Osteoblast (primary cell): ENCODE measurements at regions not wholly inside any gene's neighbourhood (a gene's known extent, or its start where the extent isn't known, plus 50 kb on each side); places are given as distances from the start of the nearest gene placed in this dataset.
"Not testable (repeated sequence)": the region's sequence is repeated elsewhere in the genome, so short reads cannot be mapped to it uniquely, and the experiment has no call there.

ENCODE experiments used
- DNase-seq: peaks from one replicate; pipeline ENCODE4 v3.0.0; 2011; ENCODE audit warnings: low spot score, mixed read lengths; ENCODE audit not compliant: insufficient read length; ENCODE audit errors: missing footprints
- H2AFZ ChIP-seq: 2 replicates; pipeline ENCODE4 v1.6.0; 2011; ENCODE audit warnings: mild to moderate bottlenecking, low read length
- H3K27ac ChIP-seq: 2 replicates; pipeline ENCODE4 v1.5.1; 2011; ENCODE audit warnings: mild to moderate bottlenecking, low read depth, low read length, moderate library complexity
- H3K27me3 ChIP-seq: 2 replicates; pipeline ENCODE4 v1.6.0; 2012; ENCODE audit warnings: mild to moderate bottlenecking, control low read depth, inconsistent platforms, low read length, moderate library complexity; ENCODE audit not compliant: insufficient read depth
- H3K36me3 ChIP-seq: 2 replicates; pipeline ENCODE4 v1.5.1; 2011; ENCODE audit warnings: mild to moderate bottlenecking, low read length, control low read depth, moderate library complexity; ENCODE audit not compliant: insufficient read depth
- H3K4me1 ChIP-seq: 2 replicates; pipeline ENCODE4 v1.5.1; 2011; ENCODE audit warnings: mild to moderate bottlenecking, low read length, control low read depth, moderate library complexity; ENCODE audit not compliant: insufficient read depth
- H3K4me2 ChIP-seq: 2 replicates; pipeline ENCODE4 v1.6.0; 2011; ENCODE audit warnings: mild to moderate bottlenecking, low read length; ENCODE audit not compliant: insufficient read depth
- H3K4me3 ChIP-seq: fragments of 200-600 bp; sonication (generic); 3 replicates; pipeline ENCODE4 v1.5.1; 2012; ENCODE audit warnings: mild to moderate bottlenecking, low read length, inconsistent platforms; ENCODE audit not compliant: insufficient read depth
- H3K79me2 ChIP-seq: 2 replicates; pipeline ENCODE4 v1.6.0; 2012; ENCODE audit warnings: mild to moderate bottlenecking, low read length, control low read depth, inconsistent platforms; ENCODE audit not compliant: insufficient read depth
- H3K9me3 ChIP-seq: 2 replicates; pipeline ENCODE4 v1.5.1; 2011; ENCODE audit warnings: low read depth, low read length, control low read depth
- H4K20me1 ChIP-seq: 2 replicates; pipeline ENCODE4 v1.6.0; 2012; ENCODE audit warnings: mild to moderate bottlenecking, low read length, control low read depth; ENCODE audit not compliant: insufficient read depth
- CTCF ChIP-seq: IDR thresholded peaks from 2 replicates; pipeline ENCODE4 v1.5.1; 2011; ENCODE audit warnings: mild to moderate bottlenecking, low read depth, low read length, moderate library complexity; ENCODE audit errors: extremely low read depth

GRCh38 chr2:51780353-51780752 is 748.4 kb upstream of the NRXN1 start:
- no peaks in the 10 kb centered on the region for H3K79me2 ChIP-seq
- no peak overlapping the region for H3K4me2 ChIP-seq
- H3K27ac ChIP-seq: no peak overlapping the region
- H4K20me1 ChIP-seq: no peaks in the 10 kb centered on the region
- no peaks in the 10 kb centered on the region for H3K4me1 ChIP-seq
- no peak overlapping the region for H2AFZ ChIP-seq
- DNase-seq: no peak
- no peaks in the 10 kb centered on the region for H3K9me3 ChIP-seq
- no peak for TF ChIP-seq CTCF
- no peaks in the 10 kb centered on the region for H3K36me3 ChIP-seq
- no peaks in the 10 kb centered on the region for H3K27me3 ChIP-seq
- no peak overlapping the region for H3K4me3 ChIP-seq

- not testable (repeated sequence) for H3K79me2 ChIP-seq, H3K9me3 ChIP-seq, H4K20me1 ChIP-seq, DNase-seq, H3K4me3 ChIP-seq, H3K36me3 ChIP-seq, H3K27ac ChIP-seq, H3K4me1 ChIP-seq, H3K27me3 ChIP-seq
- Histone ChIP-seq H2AFZ (peak overlapping the region; percentile 54), H3K4me2 (peak overlapping the region; percentile 43)
These were observed 747.8 kb upstream of the NRXN1 start for GRCh38 chr2:51779723-51780122.

- no peaks in the 10 kb centered on the region for H3K27me3 ChIP-seq
- no peaks in the 10 kb centered on the region for H3K4me1 ChIP-seq
- no peak for TF ChIP-seq CTCF
- no peaks in the 10 kb centered on the region for H3K36me3 ChIP-seq
- H3K9me3 ChIP-seq: no peaks in the 10 kb centered on the region
- H4K20me1 ChIP-seq: no peaks in the 10 kb centered on the region
- DNase-seq: no peak
- H3K27ac ChIP-seq: no peak overlapping the region
- peak overlapping the region; percentile 39 for H3K4me3 ChIP-seq
- H2AFZ ChIP-seq: peak overlapping the region; percentile 2
- peak overlapping the region; percentile 43 for H3K4me2 ChIP-seq
- H3K79me2 ChIP-seq: no peaks in the 10 kb centered on the region
These were observed 746.9 kb upstream of the NRXN1 start for GRCh38 chr2:51778806-51779205.

GRCh38 chr2:51774606-51775005 is 742.7 kb upstream of the NRXN1 start:
- H3K27ac ChIP-seq, H3K9me3 ChIP-seq, H3K4me1 ChIP-seq: not testable (repeated sequence)

GRCh38 chr2:51760441-51760840 is 728.5 kb upstream of the NRXN1 start:
- H3K27ac ChIP-seq: no peak overlapping the region
- no peak overlapping the region for H2AFZ ChIP-seq
- H3K4me3 ChIP-seq: no peak overlapping the region
- no peaks in the 10 kb centered on the region for H3K79me2 ChIP-seq
- H3K4me1 ChIP-seq: no peaks in the 10 kb centered on the region
- H3K27me3 ChIP-seq: no peaks in the 10 kb centered on the region
- no peaks in the 10 kb centered on the region for H3K36me3 ChIP-seq
- H3K4me2 ChIP-seq: no peak overlapping the region
- DNase-seq: no peak
- no peaks in the 10 kb centered on the region for H4K20me1 ChIP-seq
- no peaks in the 10 kb centered on the region for H3K9me3 ChIP-seq
- TF ChIP-seq CTCF: no peak

More at GRCh38 chr2:51774606-51775005, 742.7 kb upstream of the NRXN1 start:
- not testable (repeated sequence) for H2AFZ ChIP-seq, DNase-seq, H3K4me3 ChIP-seq, H3K79me2 ChIP-seq, H4K20me1 ChIP-seq, H3K36me3 ChIP-seq, H3K4me2 ChIP-seq, H3K27me3 ChIP-seq
